ENCODE measurements at regions not wholly inside any gene's neighbourhood (a gene's known extent, or its start where the extent isn't known, plus 50 kb on each side); places are given as distances from the start of the nearest gene placed in this dataset.
"Not testable (repeated sequence)": the region's sequence is repeated elsewhere in the genome, so short reads cannot be mapped to it uniquely, and the experiment has no call there.

DNA sequence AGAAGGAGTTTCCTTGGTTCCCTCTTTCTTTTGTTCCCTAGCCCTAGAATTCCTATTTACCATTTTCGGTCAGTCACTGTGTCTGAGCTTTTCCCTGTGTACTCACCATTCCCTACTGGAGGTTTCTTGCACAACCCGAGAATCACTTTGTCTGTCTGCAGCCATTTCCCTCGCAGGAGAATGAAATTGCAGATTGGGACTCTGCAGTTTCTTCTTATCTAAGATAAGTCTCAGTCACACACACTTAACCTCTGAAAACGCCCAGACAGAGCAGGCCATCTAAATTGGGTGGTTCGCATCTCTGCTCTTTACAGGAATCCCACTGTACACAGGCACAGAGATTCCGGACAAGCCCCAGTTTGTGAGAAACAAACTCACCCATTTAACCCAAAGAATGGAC, 58.6 kb upstream of the CNTNAP2 start:
- no peak overlapping the region for H3K4me3 ChIP-seq (ENCODE audit: low read depth, low read length)
- no peak for DNase-seq (ENCODE audit: low read depth)
- TF ChIP-seq MYC (IDR thresholded peaks at IDR 0.05; ENCODE audit: low read depth, low read length) (no peak), POLR2A (IDR thresholded peaks at IDR 0.05; ENCODE audit: extremely low read depth, insufficient read length) (no peak)
- TF ChIP-seq, protein P1, sequence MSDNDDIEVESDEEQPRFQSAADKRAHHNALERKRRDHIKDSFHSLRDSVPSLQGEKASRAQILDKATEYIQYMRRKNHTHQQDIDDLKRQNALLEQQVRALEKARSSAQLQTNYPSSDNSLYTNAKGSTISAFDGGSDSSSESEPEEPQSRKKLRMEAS (IDR thresholded peaks at IDR 0.05; ENCODE audit: low read depth, low read length): no peak
- TF ChIP-seq, protein P2, sequence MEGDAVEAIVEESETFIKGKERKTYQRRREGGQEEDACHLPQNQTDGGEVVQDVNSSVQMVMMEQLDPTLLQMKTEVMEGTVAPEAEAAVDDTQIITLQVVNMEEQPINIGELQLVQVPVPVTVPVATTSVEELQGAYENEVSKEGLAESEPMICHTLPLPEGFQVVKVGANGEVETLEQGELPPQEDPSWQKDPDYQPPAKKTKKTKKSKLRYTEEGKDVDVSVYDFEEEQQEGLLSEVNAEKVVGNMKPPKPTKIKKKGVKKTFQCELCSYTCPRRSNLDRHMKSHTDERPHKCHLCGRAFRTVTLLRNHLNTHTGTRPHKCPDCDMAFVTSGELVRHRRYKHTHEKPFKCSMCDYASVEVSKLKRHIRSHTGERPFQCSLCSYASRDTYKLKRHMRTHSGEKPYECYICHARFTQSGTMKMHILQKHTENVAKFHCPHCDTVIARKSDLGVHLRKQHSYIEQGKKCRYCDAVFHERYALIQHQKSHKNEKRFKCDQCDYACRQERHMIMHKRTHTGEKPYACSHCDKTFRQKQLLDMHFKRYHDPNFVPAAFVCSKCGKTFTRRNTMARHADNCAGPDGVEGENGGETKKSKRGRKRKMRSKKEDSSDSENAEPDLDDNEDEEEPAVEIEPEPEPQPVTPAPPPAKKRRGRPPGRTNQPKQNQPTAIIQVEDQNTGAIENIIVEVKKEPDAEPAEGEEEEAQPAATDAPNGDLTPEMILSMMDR (IDR thresholded peaks at IDR 0.05; ENCODE audit: low read depth, low read length): no peak

DNA sequence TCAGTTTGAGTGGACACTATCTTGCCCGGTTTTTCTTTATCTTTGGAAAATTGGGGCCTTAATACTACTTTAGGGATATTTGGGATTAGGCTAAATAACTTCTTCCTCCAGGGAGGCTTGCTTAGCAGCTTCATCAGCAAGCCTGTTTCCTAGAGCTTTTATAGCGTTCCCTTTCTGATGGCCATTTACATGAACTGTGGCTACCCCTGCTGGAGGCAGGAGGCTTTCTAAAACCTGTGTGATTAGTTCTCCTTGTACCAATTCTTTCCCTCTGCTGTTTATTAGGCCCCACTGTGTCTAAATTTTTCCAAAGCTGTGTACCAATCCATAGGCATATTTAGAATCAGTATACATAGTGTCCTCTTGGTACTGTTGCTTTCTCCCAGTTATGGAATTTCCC, 61.7 kb upstream of the CNTNAP2 start:
- no peak for DNase-seq (ENCODE audit: low read depth)
- no peak overlapping the region for H3K4me3 ChIP-seq (ENCODE audit: low read depth, low read length)
- TF ChIP-seq POLR2A (IDR thresholded peaks at IDR 0.05; ENCODE audit: extremely low read depth, insufficient read length): no peak
- TF ChIP-seq, protein P2 (IDR thresholded peaks at IDR 0.05; ENCODE audit: low read depth, low read length): no peak
- TF ChIP-seq MYC (IDR thresholded peaks at IDR 0.05; ENCODE audit: low read depth, low read length): no peak
- TF ChIP-seq, protein P1 (IDR thresholded peaks at IDR 0.05; ENCODE audit: low read depth, low read length): no peak

DNA sequence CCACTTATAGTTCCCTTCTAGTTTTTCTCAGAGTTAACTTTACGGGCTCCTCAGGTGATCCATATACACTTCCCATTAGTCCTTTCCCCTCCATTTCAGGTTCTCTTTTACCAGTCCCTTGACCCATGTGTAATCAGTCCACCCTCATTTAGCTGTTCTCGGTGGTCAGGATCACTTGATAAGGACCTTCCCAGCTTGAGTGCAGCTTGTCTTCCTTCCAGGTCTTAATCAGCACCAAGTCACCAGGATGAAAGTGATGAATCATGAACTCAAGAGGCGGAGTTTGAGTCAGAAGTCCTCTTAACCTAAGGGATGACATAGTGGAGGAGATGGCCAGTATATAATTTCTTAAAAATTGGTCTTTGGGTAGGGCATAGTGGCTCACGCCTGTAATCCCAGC, 63.1 kb upstream of the CNTNAP2 start:
- no peak overlapping the region for H3K4me3 ChIP-seq (ENCODE audit: low read depth, low read length)
- no peak for TF ChIP-seq MYC (IDR thresholded peaks at IDR 0.05; ENCODE audit: low read depth, low read length)
- TF ChIP-seq, protein P2 (IDR thresholded peaks at IDR 0.05; ENCODE audit: low read depth, low read length): no peak
- TF ChIP-seq POLR2A (IDR thresholded peaks at IDR 0.05; ENCODE audit: extremely low read depth, insufficient read length): no peak
- TF ChIP-seq, protein P1 (IDR thresholded peaks at IDR 0.05; ENCODE audit: low read depth, low read length): no peak
- DNase-seq (ENCODE audit: low read depth): no peak

DNA sequence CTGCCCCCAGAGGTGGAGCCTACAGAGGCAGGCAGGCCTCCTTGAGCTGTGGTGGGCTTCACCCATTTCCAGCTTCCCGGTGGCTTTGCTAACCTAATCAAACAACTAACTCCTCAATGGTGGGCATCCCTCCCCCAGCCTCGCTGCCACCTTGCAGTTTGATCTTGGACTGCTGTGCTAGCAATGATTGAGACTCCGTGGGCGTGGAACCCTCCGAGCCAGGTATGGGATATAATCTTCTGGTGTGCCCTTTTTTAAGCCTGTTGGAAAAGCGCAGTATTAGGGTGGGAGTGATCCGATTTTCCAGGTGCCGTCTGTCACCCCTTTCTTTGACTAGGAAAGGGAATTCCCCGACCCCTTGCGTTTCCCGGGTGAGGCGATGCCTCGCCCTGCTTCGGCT, 73.3 kb upstream of the CNTNAP2 start:
- H3K4me3 ChIP-seq (ENCODE audit: low read depth, low read length); DNase-seq (ENCODE audit: low read depth): not testable (repeated sequence)

DNA sequence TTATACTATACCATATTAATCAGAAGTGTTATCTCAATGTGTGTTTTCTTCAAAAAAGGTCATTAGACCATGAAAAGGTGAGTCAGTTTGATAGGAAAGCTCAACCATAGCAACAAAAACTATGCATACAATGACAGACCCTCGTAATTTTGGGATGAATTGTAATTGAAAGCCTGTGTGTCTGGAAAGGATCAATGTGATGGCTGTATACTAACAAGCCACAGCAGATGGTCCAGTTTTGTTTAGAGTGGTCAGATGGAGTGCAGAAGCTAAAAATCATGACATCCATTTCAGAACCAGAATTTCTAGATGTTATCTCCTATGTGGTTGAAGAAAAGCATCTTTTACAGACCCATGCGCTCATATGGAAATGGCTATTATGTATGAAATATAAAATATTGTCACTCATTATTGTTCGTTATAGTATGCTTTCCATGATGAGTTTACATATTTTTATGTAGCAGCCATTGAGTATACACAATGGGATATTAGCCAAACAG, 88.3 kb upstream of the CNTNAP2 start:
- TF ChIP-seq POLR2A (IDR thresholded peaks at IDR 0.05; ENCODE audit: extremely low read depth, insufficient read length): no peak
- TF ChIP-seq MYC (IDR thresholded peaks at IDR 0.05; ENCODE audit: low read depth, low read length): no peak
- TF ChIP-seq, protein P1 (IDR thresholded peaks at IDR 0.05; ENCODE audit: low read depth, low read length): no peak
- TF ChIP-seq, protein P2 (IDR thresholded peaks at IDR 0.05; ENCODE audit: low read depth, low read length): no peak
- H3K4me3 ChIP-seq (ENCODE audit: low read depth, low read length): no peak overlapping the region
- DNase-seq (ENCODE audit: low read depth): no peak

DNA sequence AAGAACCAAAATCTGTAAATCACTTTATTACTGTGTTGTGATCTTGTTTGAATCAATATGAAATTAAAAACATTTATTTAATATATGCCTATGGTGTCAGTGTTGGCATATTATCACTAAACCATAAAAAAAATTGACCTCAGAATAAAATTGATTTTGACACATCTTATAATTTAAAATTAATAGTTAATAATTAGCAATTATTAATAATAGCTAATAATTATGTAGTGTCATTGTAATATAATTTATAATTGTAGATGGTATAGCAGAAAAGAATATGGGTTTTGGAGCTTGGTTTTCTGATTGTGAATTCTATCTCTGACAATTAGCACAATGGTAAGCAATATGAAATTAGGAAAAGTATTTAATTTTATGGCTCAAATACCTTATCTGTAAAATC, 89.4 kb upstream of the CNTNAP2 start:
- no peak overlapping the region for H3K4me3 ChIP-seq (ENCODE audit: low read depth, low read length)
- TF ChIP-seq POLR2A (IDR thresholded peaks at IDR 0.05; ENCODE audit: extremely low read depth, insufficient read length) (no peak), MYC (IDR thresholded peaks at IDR 0.05; ENCODE audit: low read depth, low read length) (no peak)
- TF ChIP-seq, protein P1 (IDR thresholded peaks at IDR 0.05; ENCODE audit: low read depth, low read length): no peak
- TF ChIP-seq, protein P2 (IDR thresholded peaks at IDR 0.05; ENCODE audit: low read depth, low read length): no peak
- no peak for DNase-seq (ENCODE audit: low read depth)

Data from NB4 (cell line).